IMR-90 (cell line): ENCODE measurements at regions not wholly inside any gene's neighbourhood (a gene's known extent, or its start where the extent isn't known, plus 50 kb on each side); places are given as distances from the start of the nearest gene placed in this dataset.

Experiments used
- ATAC-seq: fragments of 200-7000 bp; cut with Tn5 transposase; 2 replicates; pipeline ENCODE4 v1.9.1; 2020; ENCODE audit warnings: low read depth, mild to moderate bottlenecking, moderate library complexity
- BruUV-seq: library from RNA; stranded (reverse); fragments of 400-500 nt; replicated peaks from 2 replicates; lab custom pipeline; 2021; lab: Mats Ljungman, UMichigan
- CTCF ChIA-PET: fragments of 300-600 bp; formaldehyde crosslinking; extraction: SDS; loops from one replicate; lab custom pipeline; 2021; ENCODE audit warnings: antibody characterized with exemption; lab: Yijun Ruan, JAX
- POLR2A ChIA-PET: fragments of 300-600 bp; sonication (Branson Sonifier 250); formaldehyde crosslinking; loops from one replicate; lab custom pipeline; 2022; ENCODE audit warnings: antibody characterized with exemption; ENCODE audit not compliant: unreplicated experiment; lab: Charles Lee
- DNase-seq: peaks from one replicate; pipeline ENCODE4 v3.0.0; 2013
- H2AFZ ChIP-seq: replicated peaks from 2 replicates; pipeline ENCODE3; 2013; ENCODE audit warnings: low read length, mild to moderate bottlenecking; ENCODE audit not compliant: poor library complexity
- H2AK5ac ChIP-seq: 2 replicates; pipeline ENCODE4 v1.6.1; 2013; ENCODE audit warnings: low read depth, low read length, inconsistent platforms
- H2AK9ac ChIP-seq: replicated peaks from 2 replicates; pipeline ENCODE3; 2013; ENCODE audit warnings: mild to moderate bottlenecking, low read depth, low read length, moderate library complexity; ENCODE audit not compliant: poor library complexity
- H2BK120ac ChIP-seq: 2 replicates; pipeline ENCODE4 v1.6.1; 2013; ENCODE audit warnings: low read depth, low read length, inconsistent platforms
- H2BK15ac ChIP-seq: 3 replicates; pipeline ENCODE4 v1.6.1; 2013; ENCODE audit warnings: low read depth, low read length, inconsistent platforms
- H2BK20ac ChIP-seq: 2 replicates; pipeline ENCODE4 v1.6.1; 2013; ENCODE audit warnings: low read depth, mild to moderate bottlenecking, inconsistent platforms, low read length, moderate library complexity
- H2BK5ac ChIP-seq: 2 replicates; pipeline ENCODE4 v1.6.1; 2013; ENCODE audit warnings: mild to moderate bottlenecking, low read depth, low read length, inconsistent platforms; ENCODE audit not compliant: poor library complexity, severe bottlenecking
- H3K14ac ChIP-seq: replicated peaks from 2 replicates; pipeline ENCODE4 v1.6.1; 2013; ENCODE audit warnings: low read depth, low read length, inconsistent platforms
- H3K18ac ChIP-seq: 2 replicates; pipeline ENCODE4 v1.6.1; 2013; ENCODE audit warnings: low read depth, low read length, control low read depth
- H3K23ac ChIP-seq: 2 replicates; pipeline ENCODE4 v1.6.1; 2013; ENCODE audit warnings: low read depth, low read length, inconsistent platforms
- H3K27ac ChIP-seq: 2 replicates; pipeline ENCODE4 v1.5.1; 2013; ENCODE audit warnings: mild to moderate bottlenecking, control low read depth, low read length; ENCODE audit not compliant: insufficient read depth
- H3K27me3 ChIP-seq: 2 replicates; pipeline ENCODE4 v1.6.1; 2013; ENCODE audit warnings: low read length; ENCODE audit not compliant: control insufficient read depth, insufficient read depth
- H3K36me3 ChIP-seq: 2 replicates; pipeline ENCODE4 v1.6.1; 2013; ENCODE audit warnings: low read length, mixed read lengths; ENCODE audit not compliant: control insufficient read depth, insufficient read depth
- H3K4ac ChIP-seq: 2 replicates; pipeline ENCODE4 v1.6.1; 2013; ENCODE audit warnings: low read depth, low read length, inconsistent platforms
- H3K4me1 ChIP-seq: 2 replicates; pipeline ENCODE4 v1.6.1; 2013; ENCODE audit warnings: low read length, mixed read lengths; ENCODE audit not compliant: control insufficient read depth, insufficient read depth
- H3K4me2 ChIP-seq: 2 replicates; pipeline ENCODE4 v1.6.1; 2013; ENCODE audit warnings: low read depth, mild to moderate bottlenecking, control low read depth, low read length, moderate library complexity
- H3K4me3 ChIP-seq: 2 replicates; pipeline ENCODE4 v1.5.1; 2013; ENCODE audit warnings: low read depth, mild to moderate bottlenecking, control low read depth, low read length, moderate library complexity; ENCODE audit not compliant: insufficient read depth
- H3K56ac ChIP-seq: 2 replicates; pipeline ENCODE4 v1.6.1; 2013; ENCODE audit warnings: low read length, inconsistent platforms; ENCODE audit not compliant: insufficient read depth; ENCODE audit errors: extremely low read depth
- H3K79me1 ChIP-seq, 2 experiments: 2 replicates each; pipeline ENCODE4 v1.6.1; 2013; ENCODE audit warnings: low read length in 2 of 2, inconsistent platforms in 1 of 2, low read depth in 1 of 2
- H3K9ac ChIP-seq: 2 replicates; pipeline ENCODE4 v1.6.1; 2013; ENCODE audit warnings: low read depth, low read length, control low read depth
- H3K9me1 ChIP-seq: 2 replicates; pipeline ENCODE4 v1.6.1; 2013; ENCODE audit warnings: low read length, inconsistent platforms; ENCODE audit not compliant: insufficient read depth
- H3K9me3 ChIP-seq: 2 replicates; pipeline ENCODE4 v1.6.1; 2013; ENCODE audit warnings: low read length; ENCODE audit not compliant: control insufficient read depth, insufficient read depth
- H4K20me1 ChIP-seq: 2 replicates; pipeline ENCODE4 v1.6.1; 2013; ENCODE audit warnings: low read length, inconsistent platforms; ENCODE audit not compliant: insufficient read depth
- H4K5ac ChIP-seq: 2 replicates; pipeline ENCODE4 v1.6.1; 2013; ENCODE audit warnings: mild to moderate bottlenecking, low read depth, low read length, control low read depth
- H4K8ac ChIP-seq, 2 experiments: 2 replicates each; pipeline ENCODE4 v1.6.1; 2013; ENCODE audit warnings: low read depth in 2 of 2, low read length in 2 of 2, control low read depth in 1 of 2, inconsistent platforms in 1 of 2
- H4K91ac ChIP-seq: 2 replicates; pipeline ENCODE4 v1.6.1; 2013; ENCODE audit warnings: low read depth, low read length, inconsistent platforms; ENCODE audit not compliant: insufficient read depth
- BHLHE40 ChIP-seq: fragments of 150-350 bp; IDR thresholded peaks from 2 replicates; pipeline ENCODE4 v1.6.1; 2016; ENCODE audit warnings: mild to moderate bottlenecking, low read depth, low read length
- CEBPB ChIP-seq: IDR thresholded peaks from 2 replicates; pipeline ENCODE4 v1.6.1; 2012; ENCODE audit warnings: low read depth, low read length, improper control_type of control experiment
- FOS ChIP-seq: fragments of 150-350 bp; IDR thresholded peaks from 2 replicates; pipeline ENCODE4 v1.6.1; 2016; ENCODE audit warnings: low read depth, low read length
- MAFK ChIP-seq: IDR thresholded peaks from 2 replicates; pipeline ENCODE4 v1.6.1; 2012; ENCODE audit warnings: low read depth, low read length, improper control_type of control experiment
- MXI1 ChIP-seq: IDR thresholded peaks from 2 replicates; pipeline ENCODE4 v1.6.1; 2012; ENCODE audit warnings: low read depth, mild to moderate bottlenecking, low read length, moderate library complexity, borderline replicate concordance
- NFE2L2 ChIP-seq: fragments of 150-350 bp; IDR thresholded peaks from 2 replicates; pipeline ENCODE4 v1.6.1; 2016; ENCODE audit warnings: low read depth, mild to moderate bottlenecking, low read length
- POLR2A ChIP-seq: IDR thresholded peaks from 2 replicates; pipeline ENCODE4 v1.6.1; 2012; ENCODE audit warnings: mild to moderate bottlenecking, low read depth, low read length
- RAD21 ChIP-seq: IDR thresholded peaks from 2 replicates; pipeline ENCODE4 v1.6.1; 2012; ENCODE audit warnings: low read length, improper control_type of control experiment
- RCOR1 ChIP-seq: IDR thresholded peaks from 2 replicates; pipeline ENCODE4 v1.6.1; 2012; ENCODE audit warnings: mild to moderate bottlenecking, low read length, improper control_type of control experiment; ENCODE audit not compliant: insufficient replicate concordance
- RFX5 ChIP-seq: IDR thresholded peaks from 2 replicates; pipeline ENCODE4 v1.8.0; 2012; ENCODE audit warnings: low read depth, mild to moderate bottlenecking, low read length, moderate library complexity
- SMC3 ChIP-seq: fragments of 150-350 bp; IDR thresholded peaks from 2 replicates; pipeline ENCODE4 v1.6.1; 2016; ENCODE audit warnings: low read depth, mild to moderate bottlenecking, antibody characterized with exemption, low read length, moderate library complexity
- WGBS, 2 experiments: methylation state at CpG; one replicate each; pipeline versions ENCODE4 v1.1.5 to v1.1.7; 2013; ENCODE audit warnings: missing lambda C conversion rate in 2 of 2; ENCODE audit not compliant: insufficient read length in 1 of 2; ENCODE audit errors: extremely low coverage in 2 of 2; 5-methylcytosine and 5-hydroxymethylcytosine counted together
- dilution Hi-C: fragments of 300-500 bp; cut with HindIII; formaldehyde crosslinking; loops from one replicate; pipeline ENCODE4 v1.14.3; 2018; ENCODE audit warnings: low sequenced_read_pairs; ENCODE audit not compliant: unreplicated experiment
- in situ Hi-C: fragments of 300-500 bp; cut with MboI; formaldehyde crosslinking; loops from 3 replicates; pipeline ENCODE4 v1.14.3; 2019; ENCODE audit warnings: low sequenced_read_pairs, inconsistent platforms, mixed read lengths
- intact Hi-C: fragments of 100-400 bp; cut with micrococcal nuclease; formaldehyde crosslinking; loops from 2 replicates; pipeline ENCODE4 v1.10.0; 2022
- TF ChIP-seq, protein P1 (sequence below): fragments of 150-350 bp; IDR thresholded peaks from 2 replicates; pipeline ENCODE4 v1.6.1; 2016; ENCODE audit warnings: low read depth, mild to moderate bottlenecking, low read length, moderate library complexity, borderline replicate concordance
- TF ChIP-seq, protein P2 (sequence below): fragments of 150-350 bp; IDR thresholded peaks from 2 replicates; pipeline ENCODE4 v1.6.1; 2017; ENCODE audit warnings: mild to moderate bottlenecking, antibody characterized with exemption, low read length, low read depth

DNA sequence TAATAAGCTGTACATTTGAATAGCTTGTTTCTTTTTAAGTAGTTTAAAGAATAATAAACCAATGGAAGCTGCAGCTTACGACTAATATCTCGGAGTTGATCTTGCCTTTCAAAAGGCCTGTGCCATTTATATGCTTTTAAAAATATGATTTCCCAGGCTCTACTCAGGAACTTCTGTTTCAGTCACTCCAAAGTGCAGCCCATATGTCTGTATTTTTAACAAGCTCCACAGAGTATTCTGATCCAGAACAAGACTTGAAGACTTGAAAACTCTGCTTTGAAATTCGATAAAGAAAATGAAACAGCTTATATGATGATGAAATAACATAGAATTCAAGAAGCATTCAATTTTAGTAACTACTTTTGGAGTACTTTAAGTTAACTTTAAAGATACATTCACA lies 79.1 kb upstream of the PLPPR4 start:
- Histone ChIP-seq H2BK20ac (no peak overlapping the region), H2BK15ac (no peak overlapping the region), H4K5ac (no peak overlapping the region), H4K20me1 (no peaks in the 10 kb centered on the region), H3K9me3 (no peaks in the 10 kb centered on the region), H3K4ac (no peak overlapping the region), H3K4me3 (no peak overlapping the region), H3K18ac (no peak overlapping the region), H3K27ac (no peak overlapping the region), H2AK5ac (no peak overlapping the region), H3K36me3 (no peaks in the 10 kb centered on the region), H3K9ac (no peak overlapping the region), H3K9me1 (no peaks in the 10 kb centered on the region), H3K4me1 (no peaks in the 10 kb centered on the region), H2AK9ac (no peak overlapping the region), H3K14ac (no peak overlapping the region), H4K91ac (no peak overlapping the region), H2BK5ac (no peak overlapping the region), H3K23ac (no peak overlapping the region), H3K79me1 (no peaks in the 10 kb centered on the region), H3K56ac (no peak overlapping the region), H2BK120ac (no peak overlapping the region), H2AFZ (no peak overlapping the region), H4K8ac (no peak overlapping the region), H3K4me2 (no peak overlapping the region), H3K27me3 (no peaks in the 10 kb centered on the region)
- TF ChIP-seq FOS (no peak), RCOR1 (no peak), BHLHE40 (no peak), SMC3 (no peak), POLR2A (no peak), RFX5 (no peak), MAFK (no peak), CEBPB (no peak), MXI1 (no peak), RAD21 (no peak), NFE2L2 (no peak)
- TF ChIP-seq, protein P1, sequence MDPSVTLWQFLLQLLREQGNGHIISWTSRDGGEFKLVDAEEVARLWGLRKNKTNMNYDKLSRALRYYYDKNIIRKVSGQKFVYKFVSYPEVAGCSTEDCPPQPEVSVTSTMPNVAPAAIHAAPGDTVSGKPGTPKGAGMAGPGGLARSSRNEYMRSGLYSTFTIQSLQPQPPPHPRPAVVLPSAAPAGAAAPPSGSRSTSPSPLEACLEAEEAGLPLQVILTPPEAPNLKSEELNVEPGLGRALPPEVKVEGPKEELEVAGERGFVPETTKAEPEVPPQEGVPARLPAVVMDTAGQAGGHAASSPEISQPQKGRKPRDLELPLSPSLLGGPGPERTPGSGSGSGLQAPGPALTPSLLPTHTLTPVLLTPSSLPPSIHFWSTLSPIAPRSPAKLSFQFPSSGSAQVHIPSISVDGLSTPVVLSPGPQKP: no peak
- TF ChIP-seq, protein P2, sequence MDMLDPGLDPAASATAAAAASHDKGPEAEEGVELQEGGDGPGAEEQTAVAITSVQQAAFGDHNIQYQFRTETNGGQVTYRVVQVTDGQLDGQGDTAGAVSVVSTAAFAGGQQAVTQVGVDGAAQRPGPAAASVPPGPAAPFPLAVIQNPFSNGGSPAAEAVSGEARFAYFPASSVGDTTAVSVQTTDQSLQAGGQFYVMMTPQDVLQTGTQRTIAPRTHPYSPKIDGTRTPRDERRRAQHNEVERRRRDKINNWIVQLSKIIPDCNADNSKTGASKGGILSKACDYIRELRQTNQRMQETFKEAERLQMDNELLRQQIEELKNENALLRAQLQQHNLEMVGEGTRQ: no peak
- POLR2A ChIA-PET: no interaction called here
- CTCF ChIA-PET: interaction anchor here (0.8 to 2.2 kb wide), 4 partner anchors 11 to 307 kb away, joined by 3 to 6 read pairs (median 4); no protein-coding TSS in a partner anchor
- in situ Hi-C loops (loop anchor here (10.0 kb wide), 1 partner anchor 290 kb away; no protein-coding TSS in a partner anchor), intact Hi-C loops (no loop called here), dilution Hi-C loops (no loop called here)
- no peak for DNase-seq
- WGBS, 2 experiments: no CpG with 5 or more reads among the region's 3 CpGs
- no peak for ATAC-seq
- no TSS peak for BruUV-seq
